Astrocyte of the spinal cord (primary cell): ENCODE measurements at regions not wholly inside any gene's neighbourhood (a gene's known extent, or its start where the extent isn't known, plus 50 kb on each side); places are given as distances from the start of the nearest gene placed in this dataset.
"Not testable (repeated sequence)": the region's sequence is repeated elsewhere in the genome, so short reads cannot be mapped to it uniquely, and the experiment has no call there.

Experiments
- DNase-seq: peaks from one replicate; pipeline ENCODE4 v3.0.0; 2011; ENCODE audit warnings: low read depth, low spot score
- H3K4me3 ChIP-seq: 2 replicates; pipeline ENCODE4 v1.5.1; 2011; ENCODE audit warnings: low read depth, mild to moderate bottlenecking, low read length, moderate library complexity
- in situ Hi-C: cut with HindIII; loops from 2 replicates; pipeline ENCODE4 v1.10.0; 2017; ENCODE audit warnings: low sequenced_read_pairs
- TF ChIP-seq, protein P1 (sequence below): IDR thresholded peaks from 2 replicates; pipeline ENCODE4 v1.5.1; 2012; ENCODE audit warnings: low read depth, mild to moderate bottlenecking, low read length, inconsistent platforms

DNA sequence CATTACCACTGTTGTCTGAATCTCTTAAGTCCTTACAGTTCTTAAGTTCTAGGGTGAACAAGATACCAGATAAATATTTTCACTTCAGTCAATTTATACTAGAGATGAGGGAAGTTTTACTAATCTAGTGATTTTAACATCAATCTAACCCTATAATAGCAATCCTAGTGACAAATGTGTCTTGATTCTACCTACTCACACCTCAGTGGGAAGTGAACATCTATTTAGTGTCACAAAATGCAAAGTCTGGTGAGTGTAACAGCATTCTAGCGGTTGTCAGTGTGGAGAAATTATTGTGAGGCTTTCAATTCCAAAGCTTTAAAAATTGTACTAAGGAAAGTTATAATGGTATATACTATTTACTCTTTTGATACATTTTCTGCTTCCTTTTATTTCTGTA is 225.8 kb upstream of the CYLC2 start:
- H3K4me3 ChIP-seq, result no peak overlapping the region
- TF ChIP-seq, protein P1, sequence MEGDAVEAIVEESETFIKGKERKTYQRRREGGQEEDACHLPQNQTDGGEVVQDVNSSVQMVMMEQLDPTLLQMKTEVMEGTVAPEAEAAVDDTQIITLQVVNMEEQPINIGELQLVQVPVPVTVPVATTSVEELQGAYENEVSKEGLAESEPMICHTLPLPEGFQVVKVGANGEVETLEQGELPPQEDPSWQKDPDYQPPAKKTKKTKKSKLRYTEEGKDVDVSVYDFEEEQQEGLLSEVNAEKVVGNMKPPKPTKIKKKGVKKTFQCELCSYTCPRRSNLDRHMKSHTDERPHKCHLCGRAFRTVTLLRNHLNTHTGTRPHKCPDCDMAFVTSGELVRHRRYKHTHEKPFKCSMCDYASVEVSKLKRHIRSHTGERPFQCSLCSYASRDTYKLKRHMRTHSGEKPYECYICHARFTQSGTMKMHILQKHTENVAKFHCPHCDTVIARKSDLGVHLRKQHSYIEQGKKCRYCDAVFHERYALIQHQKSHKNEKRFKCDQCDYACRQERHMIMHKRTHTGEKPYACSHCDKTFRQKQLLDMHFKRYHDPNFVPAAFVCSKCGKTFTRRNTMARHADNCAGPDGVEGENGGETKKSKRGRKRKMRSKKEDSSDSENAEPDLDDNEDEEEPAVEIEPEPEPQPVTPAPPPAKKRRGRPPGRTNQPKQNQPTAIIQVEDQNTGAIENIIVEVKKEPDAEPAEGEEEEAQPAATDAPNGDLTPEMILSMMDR, result no peak
- no peak for DNase-seq
- in situ Hi-C loops, result no loop called here

DNA sequence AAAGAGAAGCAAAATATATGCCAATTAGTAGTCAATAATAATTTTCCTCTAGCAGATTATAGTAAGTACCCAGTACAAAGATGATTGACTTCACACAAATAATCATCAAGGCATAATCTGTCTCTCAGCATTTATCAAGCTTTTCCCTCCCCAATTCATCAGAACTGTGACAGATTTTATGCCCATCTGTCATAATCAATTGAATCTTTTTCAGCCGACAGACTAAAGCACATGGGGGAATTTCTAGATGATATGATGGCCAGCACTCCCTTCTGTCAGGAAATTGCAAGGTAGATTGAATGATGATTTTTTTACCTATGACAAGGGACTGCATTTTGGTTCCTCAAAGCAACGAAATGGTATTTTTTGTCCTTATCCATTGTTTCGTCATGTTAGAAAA is 227.1 kb upstream of the CYLC2 start:
- TF ChIP-seq, protein P1, result no peak
- no peak for DNase-seq
- in situ Hi-C loops, result no loop called here
- H3K4me3 ChIP-seq, result no peak overlapping the region

DNA sequence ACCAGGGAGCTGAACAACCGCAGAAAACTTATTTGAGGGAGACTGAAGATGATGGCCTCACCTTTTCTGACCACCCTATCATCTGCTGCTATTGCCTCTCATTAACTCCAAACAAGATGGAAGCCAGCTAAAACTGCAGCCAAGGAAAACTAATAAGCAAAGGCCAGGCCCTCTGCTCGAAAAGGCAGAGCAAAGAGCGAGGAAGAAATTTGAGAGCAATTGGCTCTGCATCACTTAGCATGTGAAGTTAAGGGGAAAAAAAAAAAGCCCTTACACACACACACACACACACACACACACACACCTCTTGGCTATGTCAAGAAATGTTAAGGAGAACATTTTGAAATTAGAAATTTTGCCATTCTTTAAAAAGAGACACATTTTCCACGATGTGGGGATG is 228.1 kb upstream of the CYLC2 start:
- no peak for DNase-seq
- TF ChIP-seq, protein P1, result no peak

DNA sequence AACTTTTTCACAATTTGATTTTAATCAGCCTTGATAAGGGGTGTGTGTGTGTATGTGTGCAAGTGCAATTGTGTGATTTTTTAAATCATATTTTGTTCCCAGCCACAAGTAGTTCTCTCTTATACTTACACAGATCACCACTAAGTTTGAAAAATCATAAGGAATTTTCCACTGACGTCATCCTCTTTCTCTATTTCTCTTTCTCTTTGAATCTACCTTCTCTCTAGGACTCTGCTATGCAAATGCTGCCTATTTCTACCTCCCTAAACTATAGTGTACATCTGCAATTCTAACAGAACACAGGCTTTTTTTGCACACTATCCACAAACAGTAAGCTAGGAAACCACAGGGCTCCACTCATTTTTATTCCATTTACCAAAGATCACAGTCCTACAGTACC is 254.6 kb upstream of the CYLC2 start:
- H3K4me3 ChIP-seq, result no peak overlapping the region
- in situ Hi-C loops, result no loop called here
- no peak for DNase-seq
- TF ChIP-seq, protein P1, result no peak

More for the DNA sequence above, 228.1 kb upstream of the CYLC2 start:
- in situ Hi-C loops, result no loop called here
- H3K4me3 ChIP-seq, result no peak overlapping the region

DNA sequence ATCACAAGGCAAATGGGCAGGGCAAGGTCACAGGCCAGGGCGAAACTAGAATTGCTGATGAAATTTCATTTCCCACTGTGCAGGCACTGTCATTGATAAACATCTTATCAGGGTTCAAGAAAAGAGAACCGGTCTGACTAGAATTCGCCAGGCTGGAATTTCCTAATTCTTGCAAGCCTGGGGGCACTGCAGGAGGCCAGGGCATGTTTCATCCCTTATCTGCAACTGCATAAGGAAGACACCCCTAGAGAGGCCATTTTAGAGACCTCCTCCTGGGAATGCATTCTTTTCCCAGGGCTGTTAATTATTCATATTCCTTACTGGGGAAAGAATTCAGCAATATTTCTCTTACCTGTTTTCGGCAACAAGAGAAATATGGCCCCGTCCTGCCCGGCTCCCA is 266.2 kb upstream of the CYLC2 start:
- TF ChIP-seq, protein P1, result no peak
- H3K4me3 ChIP-seq, result no peak overlapping the region
- no peak for DNase-seq
- in situ Hi-C loops, result no loop called here

DNA sequence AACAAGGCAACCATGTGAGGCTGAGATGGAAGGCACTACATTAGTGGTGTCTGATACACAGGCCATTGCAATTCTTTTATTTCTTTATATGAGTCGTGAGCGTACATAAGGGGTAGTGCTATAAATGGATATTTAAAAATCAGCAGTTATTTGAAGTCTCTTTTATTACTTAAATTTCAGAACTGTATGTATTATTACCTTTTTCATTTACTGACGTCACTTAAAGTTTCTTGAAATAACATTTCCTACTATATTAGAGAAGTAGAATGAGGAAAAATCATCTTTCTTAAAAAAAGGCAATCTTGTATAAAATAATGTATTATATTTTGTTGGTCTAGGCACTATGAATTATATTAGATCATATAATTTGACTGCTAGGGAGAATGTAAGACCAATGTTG is 280.9 kb upstream of the CYLC2 start:
- no peak for DNase-seq
- in situ Hi-C loops, result no loop called here
- no peak overlapping the region for H3K4me3 ChIP-seq
- TF ChIP-seq, protein P1, result no peak

DNA sequence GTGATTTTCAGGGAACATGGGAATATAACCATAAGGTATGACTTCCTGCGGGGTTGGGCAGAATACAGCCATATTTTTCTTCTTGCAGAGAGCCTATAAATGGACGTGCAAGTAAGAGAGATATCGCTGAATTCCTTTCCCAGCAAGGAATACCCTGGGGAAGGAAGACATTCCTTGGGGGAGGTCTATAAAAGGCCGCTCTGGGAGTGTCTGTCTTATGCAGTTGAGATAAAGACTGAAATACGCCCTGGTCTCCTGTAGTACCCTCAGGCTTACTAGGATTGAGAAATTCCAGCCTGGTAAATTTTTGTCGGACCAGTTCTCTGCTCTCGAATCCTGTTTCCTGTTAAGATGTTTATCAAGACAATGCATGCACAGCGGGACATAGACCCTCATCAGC is 282.2 kb upstream of the CYLC2 start:
- H3K4me3 ChIP-seq, DNase-seq, in situ Hi-C loops: not testable (repeated sequence)
